Cerebellar nuclear complex (tissue), 1 donor: ENCODE measurements at regions not wholly inside any gene's neighbourhood (a gene's known extent, or its start where the extent isn't known, plus 50 kb on each side); places are given as distances from the start of the nearest gene placed in this dataset.
"Not testable (repeated sequence)": the region's sequence is repeated elsewhere in the genome, so short reads cannot be mapped to it uniquely, and the experiment has no call there.

Experiments used
- DNase-seq, 2 experiments: peaks; one replicate each; lab custom pipeline; 2025; lab: John Stamatoyannopoulos, UW

DNA sequence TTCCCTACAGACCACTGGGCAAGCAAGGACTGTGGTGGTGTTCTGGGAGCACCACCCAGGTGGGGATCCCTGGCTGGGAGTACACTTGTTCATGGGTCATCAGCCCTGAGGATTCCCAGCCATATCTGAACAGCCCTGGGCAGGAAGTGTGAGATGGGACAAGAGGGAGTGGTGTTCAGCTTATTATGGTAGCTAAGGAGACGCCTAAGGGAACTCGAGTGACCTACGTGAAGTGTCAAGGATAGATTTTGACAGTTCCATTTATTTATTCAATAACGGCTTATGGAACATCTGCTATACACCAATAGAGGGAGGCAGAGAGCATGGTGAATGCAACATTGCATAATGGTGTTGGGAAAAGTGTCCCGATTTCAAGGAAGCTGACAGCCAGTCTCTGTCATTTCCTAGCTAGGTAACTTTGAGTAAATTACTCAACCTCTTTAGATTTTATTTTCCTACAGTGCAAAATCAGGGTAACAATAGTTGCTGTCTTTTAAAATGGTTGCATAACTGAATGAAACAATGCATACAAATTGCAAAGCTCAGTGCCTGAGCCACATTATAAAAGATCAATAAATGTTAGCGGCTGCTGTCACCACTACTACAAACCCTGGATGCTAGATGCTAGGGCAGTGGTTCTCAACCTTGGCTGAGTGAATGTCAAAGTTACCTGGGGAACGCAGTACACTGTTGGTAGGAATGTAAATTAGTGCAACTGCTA, 534.1 kb downstream of the GRIN2A start:
- DNase-seq: peak in 1 of 2 experiments; percentile 3

DNA sequence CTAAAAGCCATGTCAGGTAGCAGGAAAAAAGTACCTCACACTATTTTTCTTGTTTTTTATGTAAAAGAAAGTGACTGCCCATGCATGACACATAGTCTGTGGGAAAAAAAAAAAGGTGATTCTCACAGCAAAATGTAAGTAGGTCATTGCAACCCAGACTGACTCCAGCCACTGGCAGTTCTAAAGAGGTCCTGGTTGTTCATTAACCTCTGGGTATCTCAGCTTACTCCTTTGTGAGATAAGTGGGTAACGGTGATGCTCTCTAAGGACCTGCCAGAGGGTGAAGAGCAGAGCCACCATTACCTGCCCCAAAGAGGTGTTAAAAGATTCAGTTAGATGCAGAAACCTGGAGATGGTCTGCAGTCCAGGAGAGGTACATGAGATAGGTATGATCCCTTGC, 531.9 kb downstream of the GRIN2A start:
- DNase-seq: no peak

DNA sequence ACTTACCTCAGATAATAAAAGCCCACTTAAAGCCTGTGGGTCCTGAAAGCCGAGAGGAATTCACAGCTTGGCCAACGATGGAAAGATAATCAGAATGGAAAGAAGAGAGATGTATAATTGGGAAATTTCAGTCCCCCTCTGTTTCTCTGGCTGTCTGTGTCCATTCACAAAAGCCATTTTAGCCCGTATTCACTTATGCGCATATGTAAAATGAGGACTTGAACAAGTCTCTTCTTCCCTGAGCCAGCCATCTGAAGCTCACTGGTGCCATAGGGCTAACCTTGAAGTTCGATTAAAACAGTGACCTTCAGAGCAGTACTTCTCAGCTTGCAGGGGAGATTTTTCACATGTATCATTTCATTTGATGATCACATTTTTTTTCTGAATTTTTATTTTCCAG, 527.2 kb downstream of the GRIN2A start:
- no peak for DNase-seq

DNA sequence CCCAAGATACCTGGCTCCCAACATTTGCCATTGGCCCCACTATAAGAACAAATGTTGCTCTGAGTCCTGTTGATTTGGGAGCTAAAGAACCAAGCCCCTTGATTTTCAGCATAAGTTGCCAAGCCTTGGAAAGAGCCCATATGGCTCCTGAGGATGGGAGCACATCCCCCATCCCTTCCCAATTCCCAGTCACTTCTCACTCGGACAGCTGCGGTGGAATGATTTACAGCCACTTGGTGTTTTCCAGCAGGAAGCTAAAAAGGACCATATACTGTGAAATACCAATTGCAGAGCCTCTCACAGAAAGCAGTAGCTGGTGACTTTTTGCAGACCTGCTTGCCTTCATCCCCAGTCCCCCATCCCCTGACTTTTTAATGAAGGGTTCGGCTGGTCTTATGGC, 524.6 kb downstream of the GRIN2A start:
- no peak for DNase-seq

DNA sequence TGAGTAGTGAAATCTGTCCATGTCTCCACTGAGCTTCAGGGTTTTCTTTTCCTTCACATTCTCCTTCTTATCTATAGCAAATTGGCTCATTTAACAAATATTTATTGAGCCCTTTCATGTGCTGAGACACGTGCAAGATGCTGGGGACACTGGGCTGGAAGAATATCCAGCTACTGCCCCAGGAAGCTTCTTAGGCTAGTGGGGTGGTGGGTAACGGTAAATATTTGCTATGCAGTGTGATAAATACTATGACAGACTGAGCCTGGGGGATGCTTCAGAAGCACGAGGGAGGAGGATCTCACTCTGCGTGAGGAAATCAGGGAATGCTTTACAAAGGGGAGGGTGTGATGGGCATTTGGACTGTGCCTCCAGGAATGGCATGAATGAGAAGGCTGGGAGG, 524.1 kb downstream of the GRIN2A start:
- DNase-seq: no peak

DNA sequence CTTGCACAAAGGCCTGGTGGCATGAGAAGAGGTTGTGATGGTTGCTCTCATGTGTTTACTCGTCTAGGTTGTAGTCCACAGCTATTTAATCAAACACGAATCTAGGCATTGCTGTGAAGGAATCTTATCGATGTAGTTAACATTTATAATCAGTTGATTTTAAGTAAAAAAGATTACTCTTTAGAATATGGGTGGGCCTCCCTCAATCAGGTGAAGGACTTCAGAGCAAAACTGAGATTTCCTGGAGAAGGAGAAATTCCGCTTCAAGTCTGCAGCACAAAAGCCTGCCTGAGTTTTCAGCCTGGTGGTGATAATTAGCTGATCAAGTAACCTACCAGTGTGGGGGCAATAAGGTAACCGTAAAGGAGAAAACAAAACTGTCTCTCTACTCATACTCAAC, 523.6 kb downstream of the GRIN2A start:
- DNase-seq: no peak

DNA sequence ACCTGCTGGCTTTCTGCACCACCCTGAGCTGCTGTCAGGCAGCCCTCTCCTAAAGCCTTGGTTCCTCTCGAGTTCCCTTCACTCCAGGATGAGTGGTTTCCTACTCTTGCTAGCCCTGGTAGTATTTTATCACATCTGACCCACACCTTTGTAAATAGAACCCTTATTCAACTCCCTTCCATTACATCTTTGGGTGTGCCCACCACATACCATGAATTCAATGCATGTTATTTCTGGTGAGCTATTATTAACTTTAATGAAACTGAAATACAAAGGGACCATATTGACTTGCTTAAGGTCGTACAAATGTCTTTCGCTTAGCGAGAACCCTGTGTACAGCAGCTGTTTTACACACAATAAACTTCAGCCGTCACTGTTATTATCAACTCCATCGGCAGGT, 521.3 kb downstream of the GRIN2A start:
- no peak for DNase-seq

DNA sequence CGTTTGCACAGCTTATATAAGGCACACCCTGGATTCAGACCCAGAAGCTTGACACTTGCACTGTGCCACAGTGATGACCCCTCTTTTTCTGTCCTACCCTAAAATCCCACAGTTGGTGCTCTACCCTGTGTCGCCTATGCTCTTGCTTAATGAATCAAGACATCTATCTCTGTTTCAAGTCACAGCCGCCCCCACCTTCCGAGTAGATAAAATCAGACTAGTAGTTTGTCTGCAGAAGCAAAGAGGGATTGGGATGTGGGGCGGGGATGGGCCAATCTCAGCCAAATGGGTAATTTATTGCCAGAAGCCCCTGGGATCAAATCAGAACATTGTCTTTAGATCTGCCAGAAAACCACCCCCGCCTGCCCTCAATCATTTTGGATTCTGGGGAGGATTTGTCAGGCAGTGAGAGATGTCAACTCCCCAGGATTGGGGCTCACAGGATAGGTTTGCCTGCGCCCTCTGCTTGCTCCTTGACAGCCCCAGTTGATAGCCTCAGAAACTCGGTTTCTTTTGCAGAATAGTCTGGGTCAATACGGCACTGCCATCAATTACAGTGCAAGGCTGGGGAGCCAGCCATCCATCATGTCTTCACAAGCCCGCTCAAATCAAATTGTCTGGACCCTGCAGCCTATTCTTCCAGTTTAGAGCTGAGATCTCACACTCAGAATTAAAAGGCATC, 520.8 kb downstream of the GRIN2A start:
- DNase-seq: no peak

DNA sequence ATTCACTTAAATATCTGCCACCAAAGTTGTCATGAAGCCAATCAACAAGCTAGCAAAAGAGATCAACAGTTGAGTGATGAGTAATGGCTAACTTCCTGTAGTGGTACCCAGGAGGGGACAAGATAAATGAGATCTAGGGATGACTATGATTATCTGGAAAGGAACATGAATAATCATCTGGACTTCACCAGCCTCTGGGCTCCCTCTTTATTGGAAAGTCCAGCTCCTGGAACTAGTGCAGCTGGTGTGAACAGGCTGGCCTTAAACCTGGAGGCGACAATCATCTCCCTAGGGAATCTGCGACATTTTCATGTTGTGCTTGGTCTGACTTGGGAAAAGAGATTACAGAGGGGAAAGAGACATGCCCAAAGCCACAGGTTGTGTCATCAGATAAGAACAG, 518.6 kb downstream of the GRIN2A start:
- DNase-seq: no peak

DNA sequence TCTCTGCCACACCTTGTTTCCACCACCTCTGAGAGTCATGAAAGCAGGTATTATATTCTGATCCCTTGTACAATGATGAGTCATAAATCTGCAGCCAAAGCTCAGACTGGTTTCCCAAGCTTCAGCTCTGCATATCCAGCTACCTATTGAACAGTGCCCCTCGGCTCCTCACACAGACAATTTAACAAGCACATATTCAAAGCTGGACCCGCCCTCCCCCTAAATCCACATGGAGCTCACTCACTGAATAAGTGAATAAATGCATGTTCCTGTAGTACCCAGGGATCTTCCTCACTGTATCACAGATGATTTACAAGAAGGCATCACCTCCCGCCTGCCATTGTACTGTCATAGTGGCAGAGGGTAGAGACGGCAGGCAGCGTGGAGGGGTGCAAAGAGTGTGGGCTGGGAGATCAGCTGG, 516.4 kb downstream of the GRIN2A start:
- no peak for DNase-seq

DNA sequence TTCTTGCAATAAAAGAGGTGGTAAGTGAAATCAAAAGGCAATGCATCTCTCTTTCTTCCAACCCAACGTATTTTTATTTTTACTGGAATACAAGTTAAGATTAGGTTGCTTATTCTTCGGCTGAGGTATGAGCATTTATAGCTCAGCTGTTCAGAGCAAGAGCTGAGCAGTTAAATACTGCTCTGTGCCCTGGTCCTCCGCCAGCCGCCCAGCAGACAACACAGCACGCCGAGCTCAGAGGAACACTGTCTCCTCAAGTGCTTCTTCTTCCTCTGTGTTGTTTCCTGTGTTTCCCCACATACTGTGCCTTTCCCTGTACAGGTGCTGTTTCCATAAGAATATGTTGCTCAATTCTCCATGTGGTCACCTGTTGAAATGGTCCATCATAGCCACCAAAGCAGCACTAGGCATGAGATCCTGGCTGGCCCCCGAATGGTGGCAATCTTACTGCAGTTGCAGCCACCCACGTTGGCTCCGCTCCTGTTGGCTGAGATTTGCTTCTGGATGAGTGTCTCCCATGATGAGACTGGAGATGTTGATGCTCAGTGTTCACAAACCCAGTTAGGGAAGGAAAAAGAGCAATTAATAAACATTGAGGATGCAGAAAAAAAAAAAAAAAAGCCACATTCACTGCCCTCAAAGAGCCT, 515.3 kb downstream of the GRIN2A start:
- DNase-seq: peak in 1 of 2 experiments; percentile 1

DNA sequence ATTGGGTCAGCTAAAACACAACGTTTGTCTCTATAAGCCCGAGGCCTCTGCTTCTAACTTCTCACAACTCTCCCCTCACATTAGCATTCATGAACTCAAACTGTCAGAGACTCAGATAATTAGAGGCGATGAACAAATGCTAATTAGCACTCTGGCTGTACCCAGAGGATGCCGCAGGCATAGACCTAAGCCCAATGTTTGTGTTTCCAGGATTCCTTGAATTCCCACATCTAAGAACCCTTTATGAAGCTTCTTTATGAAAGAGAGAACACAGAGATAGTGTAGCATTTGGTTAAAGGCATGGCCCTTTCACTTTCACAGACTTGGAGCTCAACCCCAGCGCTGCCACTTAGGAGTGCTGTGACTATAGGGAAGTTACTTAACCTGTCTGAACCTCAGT, 512.2 kb downstream of the GRIN2A start:
- no peak for DNase-seq

DNA sequence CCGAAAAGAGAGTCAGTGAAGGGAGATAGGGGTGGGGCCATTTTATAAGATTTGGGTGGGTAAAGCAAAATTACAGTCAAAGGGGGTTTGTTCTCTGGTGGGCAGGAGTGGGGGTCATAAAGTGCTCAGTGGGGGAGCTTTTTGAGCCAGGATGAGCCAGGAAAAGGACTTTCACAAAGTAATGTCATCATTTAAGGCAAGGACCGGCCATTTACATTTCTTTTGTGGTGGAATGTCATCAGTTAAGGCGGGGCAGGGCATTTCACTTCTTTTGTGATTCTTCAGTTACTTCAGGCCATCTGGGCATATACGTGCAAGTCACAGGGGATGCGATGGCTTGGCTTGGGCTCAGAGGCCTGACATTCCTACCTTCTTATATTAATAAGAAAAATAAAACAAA, 511.6 kb downstream of the GRIN2A start:
- DNase-seq: not testable (repeated sequence)

DNA sequence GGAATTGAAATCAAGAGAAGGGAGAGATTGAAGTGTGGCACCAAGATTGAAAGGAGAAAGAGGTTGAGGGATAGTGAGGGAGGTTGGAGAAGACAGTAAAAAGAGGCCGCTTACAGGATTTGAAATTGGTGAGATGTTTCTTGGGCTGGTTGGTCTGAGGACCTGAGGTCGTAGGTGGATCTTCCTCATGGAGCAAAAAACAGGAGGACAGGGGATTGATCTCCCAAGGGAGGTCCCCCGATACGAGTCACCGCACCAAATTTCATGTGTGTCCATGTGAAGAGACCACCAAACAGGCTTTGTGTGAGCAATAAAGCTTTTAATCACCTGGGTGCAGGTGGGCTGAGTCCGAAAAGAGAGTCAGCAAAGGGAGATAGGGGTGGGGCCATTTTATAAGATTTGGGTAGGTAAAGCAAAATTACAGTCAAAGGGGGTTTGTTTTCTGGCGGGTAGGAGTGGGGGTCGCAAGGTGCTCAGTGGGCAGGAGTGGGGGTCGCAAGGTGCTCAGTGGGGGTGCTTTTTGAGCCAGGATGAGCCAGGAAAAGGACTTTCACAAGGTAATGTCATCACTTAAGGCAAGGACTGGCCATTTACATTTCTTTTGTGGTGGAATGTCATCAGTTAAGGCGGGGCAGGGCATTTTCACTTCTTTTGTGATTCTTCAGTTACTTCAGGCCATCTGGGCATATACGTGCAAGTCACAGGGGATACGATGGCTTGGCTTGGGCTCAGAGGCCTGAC, 505.5 kb downstream of the GRIN2A start:
- DNase-seq: not testable (repeated sequence)

DNA sequence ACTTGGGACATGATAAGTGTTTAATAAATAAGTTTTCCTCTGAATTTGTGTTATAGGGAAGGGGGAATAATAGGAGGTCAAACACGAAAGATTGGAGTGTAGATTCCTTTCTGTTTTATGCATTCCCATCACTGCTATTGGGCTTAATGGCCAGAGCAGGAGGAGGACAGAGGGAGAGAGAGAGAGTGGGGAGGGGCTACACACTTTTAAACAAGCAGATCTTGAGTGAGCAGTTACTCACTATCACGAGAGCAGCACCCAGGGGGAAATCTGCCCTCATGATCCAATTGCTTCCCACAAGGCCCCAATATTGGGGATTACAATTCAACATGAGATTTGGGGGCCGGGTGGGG, 505.0 kb downstream of the GRIN2A start:
- DNase-seq: no peak

DNA sequence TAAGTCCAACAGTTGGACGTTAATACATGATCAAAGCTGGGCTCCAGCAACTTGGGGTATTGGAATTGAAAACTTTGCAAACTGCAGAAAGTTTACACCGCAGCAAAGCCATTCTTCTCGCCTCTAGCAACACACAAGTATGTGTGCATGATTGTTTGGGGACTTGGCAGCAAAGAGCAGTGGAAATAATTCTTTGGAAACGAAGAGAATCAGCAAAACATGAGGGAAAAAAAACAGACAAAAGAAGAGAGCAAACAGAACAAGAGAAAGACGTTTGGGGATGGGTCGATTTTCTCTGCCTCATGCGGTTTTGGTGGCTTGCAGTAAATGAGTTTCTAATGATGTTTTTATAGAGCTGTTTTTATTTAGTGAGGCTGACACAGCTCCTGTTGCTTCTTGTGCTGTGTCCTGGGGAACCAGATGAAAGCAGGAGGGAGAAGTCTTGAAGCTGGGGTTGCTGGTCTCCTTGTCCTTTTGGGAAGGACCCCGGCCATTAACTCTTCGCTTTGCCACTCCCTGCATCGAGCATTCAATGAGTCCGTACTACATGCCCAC, 502.9 kb downstream of the GRIN2A start:
- no peak for DNase-seq

DNA sequence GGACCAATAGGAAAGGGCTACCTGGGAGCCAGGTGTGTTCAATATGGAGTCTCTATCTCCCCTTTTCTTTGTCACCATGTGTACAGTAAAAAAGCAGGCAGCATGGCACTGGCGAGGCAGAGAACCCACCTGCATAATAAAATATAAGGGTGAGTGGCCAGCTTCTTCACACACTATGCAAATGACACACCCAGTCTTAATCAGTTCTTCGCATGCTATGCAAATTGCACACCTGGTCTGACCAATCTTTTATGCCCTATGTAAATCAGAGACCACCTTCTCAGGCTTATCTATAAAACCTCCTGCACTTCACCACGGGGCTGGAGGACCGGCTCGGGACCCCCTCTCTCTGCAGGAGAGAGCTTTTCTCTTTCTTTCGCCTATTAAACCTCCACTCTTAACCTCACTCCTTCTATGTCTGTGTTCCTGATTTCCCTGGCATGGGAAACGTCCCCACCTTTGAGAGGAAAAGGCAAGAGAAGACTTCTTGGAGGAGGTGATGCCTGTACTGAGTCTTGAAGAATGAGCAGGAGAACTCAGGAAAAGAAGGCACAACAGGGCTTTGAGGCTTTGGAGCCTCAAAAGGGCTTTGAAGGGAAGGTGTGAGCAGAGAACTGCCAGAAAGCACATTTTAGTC, 502.1 kb downstream of the GRIN2A start:
- DNase-seq: no peak

DNA sequence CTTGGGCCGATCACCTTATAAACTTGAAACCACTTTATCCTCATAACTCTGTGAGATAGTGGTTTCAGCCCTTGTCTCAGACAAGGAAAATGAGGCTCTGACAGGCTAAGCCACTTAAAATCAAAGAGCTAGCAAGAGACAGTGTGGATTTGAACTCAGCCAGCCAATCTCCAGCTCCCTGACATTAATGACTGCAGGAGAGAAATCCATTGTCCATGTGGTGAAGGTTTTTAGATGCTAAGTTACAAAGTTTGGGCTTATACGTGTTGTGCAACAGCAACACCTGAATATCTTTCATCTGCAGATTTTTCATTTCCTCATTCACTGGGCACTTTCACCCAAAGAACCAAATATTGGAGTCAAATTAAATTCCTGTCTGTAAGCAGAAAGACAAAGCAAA, 501.3 kb downstream of the GRIN2A start:
- no peak for DNase-seq

DNA sequence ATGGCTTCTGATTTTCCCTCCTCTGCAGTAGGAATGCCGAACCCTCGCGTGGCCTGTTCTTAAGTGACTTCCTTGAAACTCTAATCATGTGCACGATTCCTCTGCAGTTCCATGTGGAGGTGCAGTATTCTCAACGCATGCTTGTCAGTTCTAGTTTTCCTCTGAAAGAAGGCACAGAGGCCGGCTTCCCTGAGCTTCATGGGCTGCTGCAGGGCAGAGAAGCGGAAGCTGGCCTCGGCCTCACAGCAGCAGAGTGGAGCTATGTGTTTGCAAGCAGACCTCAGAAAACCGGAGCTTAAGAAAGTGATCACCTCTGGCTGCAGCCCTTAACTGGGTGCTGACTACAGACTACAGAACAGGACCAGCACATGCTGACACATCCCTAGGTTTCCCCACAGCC, 500.7 kb downstream of the GRIN2A start:
- no peak for DNase-seq

DNA sequence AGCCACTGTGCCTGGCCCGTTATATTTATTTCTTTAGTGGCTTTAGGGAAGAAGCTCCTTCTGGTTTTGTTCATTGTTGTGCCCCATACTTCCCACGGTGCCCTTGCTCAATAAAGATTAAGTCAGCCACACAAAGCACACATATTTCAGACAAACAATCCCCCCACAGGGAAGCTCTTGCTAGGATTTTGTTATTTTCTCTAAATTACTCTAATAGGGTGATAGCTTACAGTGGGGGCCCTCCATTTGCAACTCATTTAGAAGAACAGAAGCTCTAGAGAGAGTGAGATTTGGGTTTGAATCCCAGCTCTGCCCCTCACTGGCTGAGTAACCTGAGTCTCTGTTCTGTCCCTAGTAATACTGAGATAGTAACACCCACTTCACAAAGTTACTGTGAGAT, 499.9 kb downstream of the GRIN2A start:
- DNase-seq: no peak

DNA sequence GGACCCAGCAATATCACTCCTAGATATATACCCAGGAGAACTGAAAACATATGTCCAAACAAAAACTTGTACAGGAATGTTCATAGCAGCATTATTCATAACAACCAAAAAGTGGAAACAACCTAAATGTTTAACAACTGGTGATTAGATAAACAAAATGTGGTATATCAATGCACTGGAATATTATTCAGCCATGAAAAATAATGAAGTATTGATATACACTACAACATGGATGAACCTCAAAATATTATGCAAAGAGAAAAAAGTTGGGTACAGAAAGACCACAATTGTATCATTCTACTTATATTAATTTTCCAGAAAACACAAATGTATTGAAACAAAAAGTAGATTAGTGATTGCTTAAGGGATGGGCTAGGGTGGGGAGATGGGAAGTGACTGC, 498.6 kb downstream of the GRIN2A start:
- DNase-seq: no peak

DNA sequence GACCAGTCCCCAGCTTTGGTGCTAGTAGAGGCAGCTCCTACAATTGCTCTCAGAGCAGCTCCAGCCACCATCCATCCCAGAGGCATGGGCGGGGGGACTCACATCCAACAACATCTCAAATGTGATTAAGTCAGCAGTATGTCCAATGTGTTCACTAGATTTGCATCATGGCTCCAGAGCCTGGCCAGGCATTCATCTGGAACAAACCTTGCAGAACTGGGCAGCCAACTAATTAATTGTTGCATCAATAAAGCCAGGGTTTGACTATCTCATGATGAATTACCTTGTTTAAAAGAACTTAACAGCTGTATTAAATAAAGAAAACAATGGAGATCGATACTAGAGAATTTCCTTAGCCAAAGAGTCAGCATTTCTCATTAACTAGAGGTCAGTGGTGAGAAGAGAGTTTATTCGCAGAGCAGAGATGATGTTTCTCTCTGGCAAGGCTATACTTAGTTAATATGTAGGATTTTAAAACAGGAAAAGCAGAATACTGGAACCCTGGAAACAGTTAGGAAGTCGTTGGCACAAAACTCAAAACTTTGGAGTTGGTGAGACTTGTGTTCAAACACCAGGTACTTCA, 494.4 kb downstream of the GRIN2A start:
- DNase-seq: no peak
